HEK293 (cell line): ENCODE measurements at regions not wholly inside any gene's neighbourhood (a gene's known extent, or its start where the extent isn't known, plus 50 kb on each side); places are given as distances from the start of the nearest gene placed in this dataset.

ENCODE experiments used
- ATF2 ChIP-seq: fragments of 450-650 bp; formaldehyde crosslinking; IDR thresholded peaks from 2 replicates; pipeline ENCODE4 v1.5.1; 2016; ENCODE audit warnings: missing biosample characterization, missing genetic modification characterization, low read depth
- CTCF ChIP-seq: fragments of 450-650 bp; formaldehyde crosslinking; IDR thresholded peaks from 2 replicates; pipeline ENCODE4 v1.5.1; 2016; ENCODE audit warnings: missing biosample characterization, missing genetic modification characterization
- SP2 ChIP-seq: fragments of 450-650 bp; formaldehyde crosslinking; IDR thresholded peaks from 2 replicates; pipeline ENCODE4 v1.5.1; 2016; ENCODE audit warnings: missing biosample characterization, missing genetic modification characterization

DNA sequence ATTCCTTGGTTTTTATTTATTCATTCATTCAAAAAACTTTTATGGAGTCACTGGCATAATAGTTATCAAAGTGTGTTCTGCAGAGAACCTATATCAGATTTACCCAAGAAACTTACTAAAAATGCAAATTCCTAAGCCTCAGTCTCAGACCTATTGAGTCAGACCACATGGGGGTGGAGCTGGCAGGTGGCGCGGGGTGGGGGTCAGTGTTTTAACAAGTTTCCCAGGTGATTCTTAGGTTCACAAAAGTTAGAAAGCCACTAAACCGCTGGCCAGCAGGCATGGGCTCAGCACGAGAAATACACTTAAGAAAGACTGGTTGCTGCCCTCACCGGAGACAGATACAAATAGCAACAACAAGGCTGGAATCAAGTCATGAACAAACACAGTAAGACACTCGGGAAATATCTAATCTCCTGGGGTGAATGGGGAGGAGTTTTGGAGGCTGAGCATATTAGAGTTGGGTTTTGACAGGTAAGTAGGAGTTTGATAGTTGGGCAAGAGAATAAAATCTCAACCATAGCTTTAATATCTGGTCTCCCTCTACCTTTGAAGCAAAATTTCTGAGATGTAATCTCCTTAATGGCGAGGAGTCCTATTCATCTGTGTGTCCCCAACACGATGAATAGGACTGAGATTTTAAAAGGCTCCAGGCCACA is 167.5 kb upstream of the NECTIN1 start:
- TF ChIP-seq CTCF (no peak), ATF2 (tag by site-specific recombination) (no peak), SP2 (tag by site-specific recombination) (no peak)
